ENCODE measurements at regions not wholly inside any gene's neighbourhood (a gene's known extent, or its start where the extent isn't known, plus 50 kb on each side); places are given as distances from the start of the nearest gene placed in this dataset.
"Not testable (repeated sequence)": the region's sequence is repeated elsewhere in the genome, so short reads cannot be mapped to it uniquely, and the experiment has no call there.

DNA sequence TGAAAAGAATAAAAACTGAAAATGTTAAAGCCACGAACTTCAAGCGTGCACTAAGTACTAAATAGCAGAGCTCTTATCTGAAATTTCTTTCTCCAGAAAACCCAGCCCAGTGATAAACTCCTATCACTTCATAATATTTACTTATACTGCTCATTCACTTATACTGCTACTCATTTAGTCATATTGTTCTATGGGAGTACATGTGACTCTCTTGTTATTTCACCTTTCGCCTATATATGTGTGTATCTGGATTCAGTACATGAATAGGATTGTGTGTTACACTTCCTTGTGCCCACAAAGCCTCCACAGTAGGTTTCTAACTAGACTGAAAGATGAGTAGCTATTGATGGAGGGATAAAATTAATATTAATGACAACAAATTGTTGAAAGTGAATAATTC lies 526.8 kb upstream of the GRAMD2B start:
- Histone ChIP-seq H3K4me3 (ENCODE audit: insufficient read length, low read depth) (no peak overlapping the region), H3K36me3 (ENCODE audit: insufficient read depth, insufficient read length, low read length) (no peaks in the 10 kb centered on the region), H3K27me3 (ENCODE audit: insufficient read depth, insufficient read length) (no peaks in the 10 kb centered on the region), H3K9me3 (ENCODE audit: insufficient read depth, low read length) (no peaks in the 10 kb centered on the region; the same call in 1 of the 2 replicates), H3K9ac (ENCODE audit: insufficient read length, low read depth) (no peak overlapping the region), H3K4me1 (ENCODE audit: insufficient read depth, insufficient read length) (no peaks in the 10 kb centered on the region)
- DNase-seq (ENCODE audit: low read depth, low spot score) = no peak
- TF ChIP-seq ZNF274 (IDR thresholded peaks at IDR 0.05; ENCODE audit: low read depth, low read length) = no peak

- no peak overlapping the region for H3K4me3 ChIP-seq (ENCODE audit: insufficient read length, low read depth)
- no peaks in the 10 kb centered on the region for H3K4me1 ChIP-seq (ENCODE audit: insufficient read depth, insufficient read length)
- no peak overlapping the region for H3K9ac ChIP-seq (ENCODE audit: insufficient read length, low read depth)
- no peaks in the 10 kb centered on the region; the same call in 1 of the 2 replicates for H3K9me3 ChIP-seq (ENCODE audit: insufficient read depth, low read length)
- H3K36me3 ChIP-seq (ENCODE audit: insufficient read depth, insufficient read length, low read length) = no peaks in the 10 kb centered on the region
- TF ChIP-seq YY1 (IDR thresholded peaks at IDR 0.05; ENCODE audit: insufficient read depth, insufficient read length) (no peak), ZNF274 (IDR thresholded peaks at IDR 0.05; ENCODE audit: low read depth, low read length) (no peak), SUZ12 (IDR thresholded peaks at IDR 0.05; ENCODE audit: extremely low read depth, insufficient read depth, insufficient read length) (no peak)
- no peak for DNase-seq (ENCODE audit: low read depth, low spot score)
- H3K27me3 ChIP-seq (ENCODE audit: insufficient read depth, insufficient read length) = no peaks in the 10 kb centered on the region
These were observed 526.1 kb upstream of the GRAMD2B start for GRCh38 chr5:125897089-125897488.

- Histone ChIP-seq H3K36me3 (ENCODE audit: insufficient read depth, insufficient read length, low read length) (no peaks in the 10 kb centered on the region), H3K9ac (ENCODE audit: insufficient read length, low read depth) (no peak overlapping the region), H3K4me1 (ENCODE audit: insufficient read depth, insufficient read length) (no peaks in the 10 kb centered on the region), H3K9me3 (ENCODE audit: insufficient read depth, low read length) (no peaks in the 10 kb centered on the region; the same call in 1 of the 2 replicates), H3K4me3 (ENCODE audit: insufficient read length, low read depth) (no peak overlapping the region), H3K27me3 (ENCODE audit: insufficient read depth, insufficient read length) (no peaks in the 10 kb centered on the region)
- TF ChIP-seq ZNF274 (IDR thresholded peaks at IDR 0.05; ENCODE audit: low read depth, low read length) (no peak), SUZ12 (IDR thresholded peaks at IDR 0.05; ENCODE audit: extremely low read depth, insufficient read depth, insufficient read length) (no peak), YY1 (IDR thresholded peaks at IDR 0.05; ENCODE audit: insufficient read depth, insufficient read length) (no peak)
- DNase-seq (ENCODE audit: low read depth, low spot score) = no peak
These were observed 524.3 kb upstream of the GRAMD2B start for GRCh38 chr5:125898851-125899405.

GRCh38 chr5:125912028-125912427 lies 511.2 kb upstream of the GRAMD2B start:
- Histone ChIP-seq H3K4me1 (ENCODE audit: insufficient read depth, insufficient read length) (no peaks in the 10 kb centered on the region), H3K9ac (ENCODE audit: insufficient read length, low read depth) (no peak overlapping the region), H3K9me3 (ENCODE audit: insufficient read depth, low read length) (no peaks in the 10 kb centered on the region), H3K36me3 (ENCODE audit: insufficient read depth, insufficient read length, low read length) (no peaks in the 10 kb centered on the region), H3K4me3 (ENCODE audit: insufficient read length, low read depth) (no peak overlapping the region), H3K27me3 (ENCODE audit: insufficient read depth, insufficient read length) (no peaks in the 10 kb centered on the region)
- no peak for DNase-seq (ENCODE audit: low read depth, low spot score)
- TF ChIP-seq ZNF274 (IDR thresholded peaks at IDR 0.05; ENCODE audit: low read depth, low read length) (no peak), YY1 (IDR thresholded peaks at IDR 0.05; ENCODE audit: insufficient read depth, insufficient read length) (no peak), SUZ12 (IDR thresholded peaks at IDR 0.05; ENCODE audit: extremely low read depth, insufficient read depth, insufficient read length) (no peak)

GRCh38 chr5:125913200-125913599 lies 510.0 kb upstream of the GRAMD2B start:
- TF ChIP-seq YY1 (IDR thresholded peaks at IDR 0.05; ENCODE audit: insufficient read depth, insufficient read length) (no peak), SUZ12 (IDR thresholded peaks at IDR 0.05; ENCODE audit: extremely low read depth, insufficient read depth, insufficient read length) (no peak), ZNF274 (IDR thresholded peaks at IDR 0.05; ENCODE audit: low read depth, low read length) (no peak)

GRCh38 chr5:125914471-125914870 lies 508.7 kb upstream of the GRAMD2B start:
- H3K9ac ChIP-seq (ENCODE audit: insufficient read length, low read depth) = no peak overlapping the region
- H3K27me3 ChIP-seq (ENCODE audit: insufficient read depth, insufficient read length) = no peaks in the 10 kb centered on the region
- no peaks in the 10 kb centered on the region for H3K9me3 ChIP-seq (ENCODE audit: insufficient read depth, low read length)
- no peak for DNase-seq (ENCODE audit: low read depth, low spot score)
- TF ChIP-seq ZNF274 (IDR thresholded peaks at IDR 0.05; ENCODE audit: low read depth, low read length) (no peak), SUZ12 (IDR thresholded peaks at IDR 0.05; ENCODE audit: extremely low read depth, insufficient read depth, insufficient read length) (no peak), YY1 (IDR thresholded peaks at IDR 0.05; ENCODE audit: insufficient read depth, insufficient read length) (no peak)
- no peaks in the 10 kb centered on the region for H3K4me1 ChIP-seq (ENCODE audit: insufficient read depth, insufficient read length)
- H3K36me3 ChIP-seq (ENCODE audit: insufficient read depth, insufficient read length, low read length) = no peaks in the 10 kb centered on the region
- H3K4me3 ChIP-seq (ENCODE audit: insufficient read length, low read depth) = no peak overlapping the region

More at GRCh38 chr5:125913200-125913599, 510.0 kb upstream of the GRAMD2B start:
- Histone ChIP-seq H3K4me3 (ENCODE audit: insufficient read length, low read depth) (no peak overlapping the region), H3K27me3 (ENCODE audit: insufficient read depth, insufficient read length) (no peaks in the 10 kb centered on the region), H3K36me3 (ENCODE audit: insufficient read depth, insufficient read length, low read length) (no peaks in the 10 kb centered on the region), H3K4me1 (ENCODE audit: insufficient read depth, insufficient read length) (no peaks in the 10 kb centered on the region), H3K9ac (ENCODE audit: insufficient read length, low read depth) (no peak overlapping the region), H3K9me3 (ENCODE audit: insufficient read depth, low read length) (no peaks in the 10 kb centered on the region)
- no peak for DNase-seq (ENCODE audit: low read depth, low spot score)

DNA sequence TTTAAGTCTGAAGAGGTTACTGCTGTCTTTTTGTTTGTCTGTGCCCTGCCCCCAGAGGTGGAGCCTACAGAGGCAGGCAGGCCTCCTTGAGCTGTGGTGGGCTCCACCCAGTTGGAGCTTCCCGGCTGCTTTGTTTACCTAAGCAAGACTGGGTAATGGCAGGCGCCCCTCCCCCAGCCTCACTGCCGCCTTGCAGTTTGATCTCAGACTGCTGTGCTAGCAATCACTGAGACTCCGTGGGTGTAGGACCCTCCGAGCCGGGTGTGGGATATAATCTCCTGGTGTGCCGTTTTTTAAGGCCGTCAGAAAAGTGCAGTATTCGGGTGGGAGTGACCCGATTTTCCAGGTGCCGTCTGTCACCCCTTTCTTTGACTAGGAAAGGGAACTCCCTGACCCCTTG lies 499.3 kb upstream of the GRAMD2B start:
- H3K4me3 ChIP-seq (ENCODE audit: insufficient read length, low read depth); H3K27me3 ChIP-seq (ENCODE audit: insufficient read depth, insufficient read length); H3K36me3 ChIP-seq (ENCODE audit: insufficient read depth, insufficient read length, low read length); H3K9ac ChIP-seq (ENCODE audit: insufficient read length, low read depth); H3K4me1 ChIP-seq (ENCODE audit: insufficient read depth, insufficient read length); DNase-seq (ENCODE audit: low read depth, low spot score): not testable (repeated sequence)
- peaks cover 10% of the 10 kb centered on the region; the same call in 1 of the 2 replicates for H3K9me3 ChIP-seq (ENCODE audit: insufficient read depth, low read length)

- H3K9me3 ChIP-seq (ENCODE audit: insufficient read depth, low read length) = peaks cover 10% of the 10 kb centered on the region; the same call in 1 of the 2 replicates
- DNase-seq (ENCODE audit: low read depth, low spot score) = no peak
- no peaks in the 10 kb centered on the region for H3K27me3 ChIP-seq (ENCODE audit: insufficient read depth, insufficient read length)
- no peak for TF ChIP-seq SUZ12 (IDR thresholded peaks at IDR 0.05; ENCODE audit: extremely low read depth, insufficient read depth, insufficient read length)
- TF ChIP-seq ZNF274 (IDR thresholded peaks at IDR 0.05; ENCODE audit: low read depth, low read length) = no peak
- TF ChIP-seq YY1 (IDR thresholded peaks at IDR 0.05; ENCODE audit: insufficient read depth, insufficient read length) = no peak
- no peak overlapping the region for H3K9ac ChIP-seq (ENCODE audit: insufficient read length, low read depth)
- H3K4me1 ChIP-seq (ENCODE audit: insufficient read depth, insufficient read length) = no peaks in the 10 kb centered on the region
- no peak overlapping the region for H3K4me3 ChIP-seq (ENCODE audit: insufficient read length, low read depth)
- H3K36me3 ChIP-seq (ENCODE audit: insufficient read depth, insufficient read length, low read length) = no peaks in the 10 kb centered on the region
These were observed 497.0 kb upstream of the GRAMD2B start for GRCh38 chr5:125926172-125926571.
